ENCODE measurements at regions not wholly inside any gene's neighbourhood (a gene's known extent, or its start where the extent isn't known, plus 50 kb on each side); places are given as distances from the start of the nearest gene placed in this dataset.

- intact Hi-C loops (cut with DNase I) = no loop called here
- DNase-seq (no peak), ATAC-seq (no peak)
- H3K27ac ChIP-seq (ENCODE audit: low read length) = no peak overlapping the region
- no peak overlapping the region for H3K4me3 ChIP-seq (ENCODE audit: low read length)
- no peaks in the 10 kb centered on the region for H3K4me1 ChIP-seq (ENCODE audit: control insufficient read depth, insufficient read depth, low read length)
- WGBS = 62% methylated on average over 2 of the region's 2 CpGs
- no peaks in the 10 kb centered on the region for H3K27me3 ChIP-seq (ENCODE audit: control insufficient read depth, insufficient read depth)
- H3K9me3 ChIP-seq (ENCODE audit: control insufficient read depth, low read length) = no peaks in the 10 kb centered on the region
Observed at GRCh38 chr2:226351711-226352110, 447.9 kb downstream of the IRS1 start.

DNA sequence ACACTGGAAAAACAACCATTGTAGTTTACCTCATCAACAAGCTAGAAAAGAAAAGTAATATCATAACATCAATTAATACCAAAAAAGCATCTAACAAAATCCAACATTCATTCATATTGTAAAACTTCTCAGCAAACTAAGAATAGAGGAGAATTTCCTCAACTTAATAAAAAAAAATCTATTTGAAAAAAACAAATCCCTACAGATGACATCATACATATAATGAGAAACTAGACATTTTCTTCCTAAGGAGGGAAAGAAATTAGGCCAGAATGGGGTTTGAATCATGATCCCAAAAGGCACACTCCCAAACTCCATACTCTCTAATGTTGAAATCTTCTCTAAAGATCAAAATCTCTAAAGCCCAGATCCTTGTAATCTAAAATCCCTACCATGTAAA is 460.0 kb downstream of the IRS1 start:
- Histone ChIP-seq H3K27me3 (ENCODE audit: control insufficient read depth, insufficient read depth) (no peaks in the 10 kb centered on the region), H3K4me3 (ENCODE audit: low read length) (no peak overlapping the region), H3K4me1 (ENCODE audit: control insufficient read depth, insufficient read depth, low read length) (no peaks in the 10 kb centered on the region), H3K9me3 (ENCODE audit: control insufficient read depth, low read length) (no peaks in the 10 kb centered on the region), H3K27ac (ENCODE audit: low read length) (no peak overlapping the region)
- ATAC-seq = no peak
- intact Hi-C loops (cut with DNase I) = no loop called here
- DNase-seq = no peak

GRCh38 chr2:226338825-226339224 is 460.8 kb downstream of the IRS1 start:
- no peaks in the 10 kb centered on the region for H3K9me3 ChIP-seq (ENCODE audit: control insufficient read depth, low read length)
- DNase-seq (no peak), ATAC-seq (no peak)
- H3K4me3 ChIP-seq (ENCODE audit: low read length) = no peak overlapping the region
- no peaks in the 10 kb centered on the region for H3K27me3 ChIP-seq (ENCODE audit: control insufficient read depth, insufficient read depth)
- no peaks in the 10 kb centered on the region for H3K4me1 ChIP-seq (ENCODE audit: control insufficient read depth, insufficient read depth, low read length)
- no peak overlapping the region for H3K27ac ChIP-seq (ENCODE audit: low read length)
- intact Hi-C loops (cut with DNase I) = no loop called here

DNA sequence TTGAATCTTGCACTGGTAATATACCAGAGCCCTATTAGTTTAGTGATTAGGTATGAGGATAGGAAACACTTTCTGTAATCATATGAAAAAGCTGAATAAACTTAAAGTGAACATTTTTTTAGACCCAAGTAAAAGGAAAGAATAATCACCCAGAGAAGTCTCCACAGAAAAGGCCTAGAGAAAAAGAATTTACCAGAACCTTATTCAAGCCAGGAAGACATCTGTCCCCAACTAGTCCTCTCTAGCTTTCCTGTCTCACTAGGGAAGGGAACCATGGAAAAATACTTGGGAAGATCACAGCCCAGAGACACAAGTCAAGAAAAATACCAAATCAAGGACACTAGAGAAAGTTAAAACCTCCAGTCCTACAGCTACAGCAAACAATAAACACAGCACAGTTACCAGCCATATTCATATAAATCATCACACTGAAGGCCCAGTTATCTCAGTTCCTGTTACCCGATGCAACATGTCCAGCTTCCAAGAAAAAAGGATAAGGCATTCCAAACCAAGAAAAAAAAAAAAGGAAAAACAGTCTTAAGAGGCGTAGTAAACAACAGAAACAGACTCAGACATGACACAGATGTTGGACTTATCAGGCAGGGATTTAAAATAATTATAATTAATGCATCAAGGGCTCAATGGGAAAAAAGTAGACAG is 461.5 kb downstream of the IRS1 start:
- DNase-seq (no peak), ATAC-seq (peak; percentile 36 to 76)
- H3K4me3 ChIP-seq (ENCODE audit: low read length) = no peak overlapping the region
- peak overlapping the region; percentile 52 for H3K27ac ChIP-seq (ENCODE audit: low read length)
- intact Hi-C loops (cut with DNase I) = no loop called here
- no peaks in the 10 kb centered on the region for H3K27me3 ChIP-seq (ENCODE audit: control insufficient read depth, insufficient read depth)
- H3K9me3 ChIP-seq (ENCODE audit: control insufficient read depth, low read length) = no peaks in the 10 kb centered on the region
- WGBS = 38% methylated on average over 2 of the region's 2 CpGs
- H3K4me1 ChIP-seq (ENCODE audit: control insufficient read depth, insufficient read depth, low read length) = no peaks in the 10 kb centered on the region

DNA sequence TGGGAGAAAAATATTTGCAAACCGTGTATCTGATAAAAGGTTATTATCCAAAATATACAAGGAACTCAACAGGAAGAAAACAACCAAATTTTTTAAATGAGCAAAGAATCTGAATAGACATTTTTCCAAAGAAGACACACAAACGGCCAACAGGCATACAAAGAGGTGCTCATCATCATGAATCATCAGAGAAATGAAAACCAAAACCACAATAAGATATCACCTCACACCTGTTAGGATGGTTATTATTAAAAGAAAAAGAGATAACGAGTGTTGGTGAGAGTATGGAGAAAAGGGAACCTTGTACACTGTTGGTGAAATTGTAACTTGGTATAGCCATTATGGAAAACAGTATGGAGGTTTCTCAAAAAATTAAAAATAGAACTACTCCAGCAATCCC is 463.3 kb downstream of the IRS1 start:
- Histone ChIP-seq H3K9me3 (ENCODE audit: control insufficient read depth, low read length) (no peaks in the 10 kb centered on the region), H3K4me3 (ENCODE audit: low read length) (no peak overlapping the region), H3K27ac (ENCODE audit: low read length) (no peak overlapping the region), H3K4me1 (ENCODE audit: control insufficient read depth, insufficient read depth, low read length) (no peaks in the 10 kb centered on the region), H3K27me3 (ENCODE audit: control insufficient read depth, insufficient read depth) (no peaks in the 10 kb centered on the region)
- intact Hi-C loops (cut with DNase I) = no loop called here
- DNase-seq = no peak
- 75% methylated on average over 3 of the region's 3 CpGs for WGBS
- no peak for ATAC-seq

DNA sequence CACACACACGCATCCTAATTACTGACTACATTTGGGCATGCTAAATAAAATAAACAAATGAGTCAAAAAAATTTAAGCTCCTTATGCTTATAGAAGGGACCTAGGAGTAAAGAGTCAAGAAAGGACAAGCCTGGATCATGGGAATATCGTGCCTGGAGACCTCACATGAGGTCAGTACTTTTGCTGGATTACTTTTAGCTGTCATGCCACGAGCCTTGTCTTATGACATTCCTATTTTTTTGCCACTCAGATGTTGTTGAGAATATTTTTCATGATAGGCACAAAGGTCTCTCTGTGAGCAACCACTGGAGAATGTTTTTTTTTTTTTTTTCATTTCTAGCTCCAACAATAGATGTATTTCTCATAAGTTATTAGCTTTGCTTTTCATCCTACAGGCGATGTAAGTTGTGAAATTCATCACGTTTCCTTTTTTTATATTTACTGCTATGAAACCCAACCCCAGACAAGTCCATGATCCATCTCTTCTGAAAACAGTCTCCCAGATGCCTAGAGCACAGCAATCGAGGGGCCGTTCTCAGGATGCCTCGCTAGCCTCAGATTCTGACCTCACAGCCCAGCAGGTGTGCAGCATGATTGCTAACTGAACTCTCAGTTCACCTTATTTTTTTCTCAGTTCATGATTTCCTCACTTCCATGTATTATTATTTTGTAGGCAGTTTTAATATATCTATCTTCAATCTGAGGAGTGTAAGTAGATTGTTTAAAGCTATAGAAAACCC is 464.5 kb downstream of the IRS1 start:
- 76% methylated on average over 8 of the region's 8 CpGs for WGBS
- Histone ChIP-seq H3K9me3 (ENCODE audit: control insufficient read depth, low read length) (no peaks in the 10 kb centered on the region), H3K27ac (ENCODE audit: low read length) (no peak overlapping the region), H3K4me3 (ENCODE audit: low read length) (no peak overlapping the region), H3K27me3 (ENCODE audit: control insufficient read depth, insufficient read depth) (no peaks in the 10 kb centered on the region), H3K4me1 (ENCODE audit: control insufficient read depth, insufficient read depth, low read length) (no peaks in the 10 kb centered on the region)
- no peak for ATAC-seq
- no peak for DNase-seq
- intact Hi-C loops (cut with DNase I) = no loop called here

GRCh38 chr2:226333388-226333787 is 466.2 kb downstream of the IRS1 start:
- no peak for DNase-seq
- no peak overlapping the region for H3K4me3 ChIP-seq (ENCODE audit: low read length)
- H3K9me3 ChIP-seq (ENCODE audit: control insufficient read depth, low read length) = no peaks in the 10 kb centered on the region
- no peak for ATAC-seq
- H3K27ac ChIP-seq (ENCODE audit: low read length) = no peak overlapping the region
- no peaks in the 10 kb centered on the region for H3K27me3 ChIP-seq (ENCODE audit: control insufficient read depth, insufficient read depth)
- intact Hi-C loops (cut with DNase I) = no loop called here
- no peaks in the 10 kb centered on the region for H3K4me1 ChIP-seq (ENCODE audit: control insufficient read depth, insufficient read depth, low read length)
- WGBS = 81% methylated on average over 4 of the region's 4 CpGs

- Histone ChIP-seq H3K4me1 (ENCODE audit: control insufficient read depth, insufficient read depth, low read length) (no peaks in the 10 kb centered on the region), H3K27ac (ENCODE audit: low read length) (no peak overlapping the region), H3K9me3 (ENCODE audit: control insufficient read depth, low read length) (no peaks in the 10 kb centered on the region), H3K4me3 (ENCODE audit: low read length) (no peak overlapping the region), H3K27me3 (ENCODE audit: control insufficient read depth, insufficient read depth) (no peaks in the 10 kb centered on the region)
- ATAC-seq (no peak), DNase-seq (no peak)
- intact Hi-C loops (cut with DNase I) = no loop called here
Observed at GRCh38 chr2:226330206-226330605, 469.4 kb downstream of the IRS1 start.

GRCh38 chr2:226329180-226329579 is 470.4 kb downstream of the IRS1 start:
- H3K4me1 ChIP-seq (ENCODE audit: control insufficient read depth, insufficient read depth, low read length) = no peaks in the 10 kb centered on the region
- WGBS = 89% methylated on average over 4 of the region's 4 CpGs
- intact Hi-C loops (cut with DNase I) = no loop called here
- no peaks in the 10 kb centered on the region for H3K27me3 ChIP-seq (ENCODE audit: control insufficient read depth, insufficient read depth)
- ATAC-seq = no peak
- H3K4me3 ChIP-seq (ENCODE audit: low read length) = no peak overlapping the region
- DNase-seq = no peak
- H3K27ac ChIP-seq (ENCODE audit: low read length) = no peak overlapping the region
- no peaks in the 10 kb centered on the region for H3K9me3 ChIP-seq (ENCODE audit: control insufficient read depth, low read length)

DNA sequence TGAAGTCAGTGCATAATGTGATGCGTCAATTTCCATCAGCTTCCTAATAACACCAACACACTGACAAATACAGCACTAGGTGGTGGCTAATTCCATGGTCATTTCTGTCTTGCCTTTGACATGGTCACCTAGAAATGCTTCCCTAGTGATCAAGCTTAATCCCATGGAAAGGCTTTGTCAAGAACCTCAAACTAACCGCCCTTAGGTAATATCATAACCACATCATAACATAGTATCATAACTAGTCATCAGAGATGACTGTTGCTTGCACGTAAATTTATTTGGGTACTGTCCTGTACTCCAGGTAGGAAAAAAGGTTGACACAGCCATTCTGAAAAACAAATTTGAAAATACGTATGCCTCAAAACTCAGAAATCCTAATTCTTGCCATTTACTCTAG is 471.8 kb downstream of the IRS1 start:
- Histone ChIP-seq H3K9me3 (ENCODE audit: control insufficient read depth, low read length) (no peaks in the 10 kb centered on the region), H3K27me3 (ENCODE audit: control insufficient read depth, insufficient read depth) (no peaks in the 10 kb centered on the region), H3K27ac (ENCODE audit: low read length) (no peak overlapping the region), H3K4me3 (ENCODE audit: low read length) (no peak overlapping the region), H3K4me1 (ENCODE audit: control insufficient read depth, insufficient read depth, low read length) (no peaks in the 10 kb centered on the region)
- DNase-seq (no peak), ATAC-seq (no peak)
- intact Hi-C loops (cut with DNase I) = no loop called here
- 93% methylated on average over 4 of the region's 4 CpGs for WGBS

DNA sequence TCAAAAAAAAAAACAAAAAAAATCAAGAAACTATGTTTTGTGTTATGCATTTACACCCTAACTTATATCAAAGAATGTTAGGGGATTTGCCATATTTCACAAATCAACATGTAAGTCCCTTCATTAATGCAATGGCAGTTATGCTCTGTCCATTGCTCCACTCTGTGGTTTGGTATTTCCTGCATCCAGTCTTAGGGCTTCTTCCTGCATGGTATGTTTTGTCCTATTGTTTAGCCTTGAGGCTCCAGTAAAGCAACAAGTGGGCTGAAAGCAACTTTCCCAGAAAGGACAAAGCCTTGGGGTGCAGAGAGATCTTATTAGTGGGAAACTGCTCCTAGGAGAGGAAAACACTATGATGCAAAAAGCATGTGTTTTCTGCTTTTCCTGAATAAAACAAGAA is 474.1 kb downstream of the IRS1 start:
- Histone ChIP-seq H3K4me3 (ENCODE audit: low read length) (no peak overlapping the region), H3K9me3 (ENCODE audit: control insufficient read depth, low read length) (no peaks in the 10 kb centered on the region), H3K27ac (ENCODE audit: low read length) (no peak overlapping the region), H3K4me1 (ENCODE audit: control insufficient read depth, insufficient read depth, low read length) (no peaks in the 10 kb centered on the region), H3K27me3 (ENCODE audit: control insufficient read depth, insufficient read depth) (no peaks in the 10 kb centered on the region)
- DNase-seq (no peak), ATAC-seq (no peak)
- intact Hi-C loops (cut with DNase I) = no loop called here
